ENCODE measurements at regions not wholly inside any gene's neighbourhood (a gene's known extent, or its start where the extent isn't known, plus 50 kb on each side); places are given as distances from the start of the nearest gene placed in this dataset.
"Not testable (repeated sequence)": the region's sequence is repeated elsewhere in the genome, so short reads cannot be mapped to it uniquely, and the experiment has no call there.

DNA sequence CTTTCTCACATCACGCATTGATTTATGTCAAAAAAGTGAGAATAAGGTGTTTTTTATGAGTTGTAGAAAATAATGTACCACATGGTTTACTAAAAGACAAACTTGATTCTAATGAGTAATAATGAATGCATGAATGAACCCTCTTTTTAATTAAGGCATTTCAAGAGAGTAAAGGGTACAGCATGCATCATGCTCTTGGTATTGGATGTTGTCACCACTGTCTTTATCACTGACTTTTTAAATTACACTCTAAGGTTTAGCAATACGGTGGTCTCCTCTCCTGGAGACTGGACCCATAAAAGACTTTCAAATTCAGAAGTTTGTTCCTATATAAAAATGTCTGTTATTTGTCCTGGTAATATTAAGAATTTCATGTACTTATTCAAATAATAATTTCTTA is 277.5 kb upstream of the TGFBR2 start:
- TF ChIP-seq POLR2A, EP300 (IDR thresholded peaks at IDR 0.05): not testable (repeated sequence)
- TF ChIP-seq, protein P1, sequence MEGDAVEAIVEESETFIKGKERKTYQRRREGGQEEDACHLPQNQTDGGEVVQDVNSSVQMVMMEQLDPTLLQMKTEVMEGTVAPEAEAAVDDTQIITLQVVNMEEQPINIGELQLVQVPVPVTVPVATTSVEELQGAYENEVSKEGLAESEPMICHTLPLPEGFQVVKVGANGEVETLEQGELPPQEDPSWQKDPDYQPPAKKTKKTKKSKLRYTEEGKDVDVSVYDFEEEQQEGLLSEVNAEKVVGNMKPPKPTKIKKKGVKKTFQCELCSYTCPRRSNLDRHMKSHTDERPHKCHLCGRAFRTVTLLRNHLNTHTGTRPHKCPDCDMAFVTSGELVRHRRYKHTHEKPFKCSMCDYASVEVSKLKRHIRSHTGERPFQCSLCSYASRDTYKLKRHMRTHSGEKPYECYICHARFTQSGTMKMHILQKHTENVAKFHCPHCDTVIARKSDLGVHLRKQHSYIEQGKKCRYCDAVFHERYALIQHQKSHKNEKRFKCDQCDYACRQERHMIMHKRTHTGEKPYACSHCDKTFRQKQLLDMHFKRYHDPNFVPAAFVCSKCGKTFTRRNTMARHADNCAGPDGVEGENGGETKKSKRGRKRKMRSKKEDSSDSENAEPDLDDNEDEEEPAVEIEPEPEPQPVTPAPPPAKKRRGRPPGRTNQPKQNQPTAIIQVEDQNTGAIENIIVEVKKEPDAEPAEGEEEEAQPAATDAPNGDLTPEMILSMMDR (IDR thresholded peaks at IDR 0.05): not testable (repeated sequence)
